Nephron progenitor cell (in vitro differentiated cells): ENCODE measurements at regions not wholly inside any gene's neighbourhood (a gene's known extent, or its start where the extent isn't known, plus 50 kb on each side); places are given as distances from the start of the nearest gene placed in this dataset.

Source experiments
- DNase-seq: peaks from one replicate; pipeline ENCODE4 v3.0.0; 2021
- H3K27ac Mint-ChIP-seq: 2 replicates; pipeline ENCODE4 v1.8.0; 2021; ENCODE audit warnings: mild to moderate bottlenecking, moderate library complexity, mixed read lengths
- H3K27me3 Mint-ChIP-seq: 2 replicates; pipeline ENCODE4 v1.8.0; 2021; ENCODE audit warnings: mild to moderate bottlenecking, low read depth, mixed read lengths; ENCODE audit not compliant: poor library complexity
- H3K36me3 Mint-ChIP-seq: 2 replicates; pipeline ENCODE4 v1.8.0; 2021; ENCODE audit warnings: low read depth, mixed read lengths
- H3K4me1 Mint-ChIP-seq: 2 replicates; pipeline ENCODE4 v1.8.0; 2021; ENCODE audit warnings: mixed read lengths
- H3K4me3 Mint-ChIP-seq: 2 replicates; pipeline ENCODE4 v1.8.0; 2021; ENCODE audit warnings: mild to moderate bottlenecking, moderate library complexity, mixed read lengths
- H3K9me3 Mint-ChIP-seq: 2 replicates; pipeline ENCODE4 v1.8.0; 2021; ENCODE audit warnings: mild to moderate bottlenecking, moderate library complexity, mixed read lengths
- CTCF ChIP-seq: fragments of 200-600 bp; sonication (generic); IDR thresholded peaks from 2 replicates; pipeline ENCODE4 v1.5.0; 2021; ENCODE audit warnings: antibody characterized with exemption

- H3K27me3 Mint-ChIP-seq, result no peaks in the 10 kb centered on the region
- peaks cover 29% of the 10 kb centered on the region for H3K9me3 Mint-ChIP-seq
- no peaks in the 10 kb centered on the region for H3K36me3 Mint-ChIP-seq
- no peak overlapping the region for H3K27ac Mint-ChIP-seq
- no peak for TF ChIP-seq CTCF
- no peak for DNase-seq
- no peaks in the 10 kb centered on the region for H3K4me1 Mint-ChIP-seq
- H3K4me3 Mint-ChIP-seq, result no peak overlapping the region
These were observed 232.5 kb upstream of the CTAGE1 start for GRCh38 chr18:22650247-22650646.

DNA sequence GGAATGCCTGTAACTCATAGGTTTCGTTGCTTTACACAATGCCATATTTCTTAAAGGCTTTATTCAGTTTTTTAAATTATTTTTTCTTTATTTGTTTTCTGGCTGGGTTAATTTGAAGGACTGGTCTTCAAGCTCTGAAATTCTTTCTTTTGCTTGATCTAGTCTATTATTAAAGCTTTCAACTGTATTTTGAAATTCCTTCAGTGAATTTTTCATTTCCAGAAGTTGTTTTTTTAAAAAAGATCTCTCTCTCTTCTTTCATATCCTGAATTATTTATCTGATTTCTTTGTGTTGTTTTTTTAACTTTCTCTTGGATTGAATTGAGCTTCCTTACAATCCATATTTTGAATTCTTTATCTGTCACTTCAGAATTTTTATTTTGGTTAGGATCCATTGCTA lies 239.9 kb upstream of the CTAGE1 start:
- no peak for TF ChIP-seq CTCF
- Mint-ChIP-seq H3K27me3 (peaks cover 3% of the 10 kb centered on the region), H3K4me1 (no peaks in the 10 kb centered on the region), H3K4me3 (no peak overlapping the region), H3K27ac (no peak overlapping the region), H3K36me3 (peaks cover 6% of the 10 kb centered on the region), H3K9me3 (peaks cover 64% of the 10 kb centered on the region)
- DNase-seq, result no peak

DNA sequence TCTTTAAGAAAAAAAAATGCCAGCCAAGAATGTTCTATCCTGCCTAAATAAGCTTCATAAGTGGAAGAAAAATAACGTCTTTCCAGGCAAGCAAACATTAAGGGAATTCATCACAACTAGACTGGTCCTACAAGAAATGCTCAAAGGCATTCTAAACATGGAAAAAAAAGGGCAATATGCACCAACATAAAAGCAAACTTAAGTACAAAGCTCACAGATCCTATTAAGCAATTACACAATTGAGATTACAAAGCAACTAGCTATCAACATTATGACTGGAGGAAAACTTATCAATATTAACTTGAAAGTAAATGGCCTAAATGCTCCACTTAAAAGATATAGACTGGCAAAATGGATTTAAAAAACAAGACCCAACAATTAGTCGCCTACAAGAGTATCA lies 240.6 kb upstream of the CTAGE1 start:
- H3K27ac Mint-ChIP-seq, result no peak overlapping the region
- peaks cover 64% of the 10 kb centered on the region for H3K9me3 Mint-ChIP-seq
- peaks cover 3% of the 10 kb centered on the region for H3K27me3 Mint-ChIP-seq
- H3K4me1 Mint-ChIP-seq, result no peaks in the 10 kb centered on the region
- TF ChIP-seq CTCF, result no peak
- no peak overlapping the region for H3K4me3 Mint-ChIP-seq
- DNase-seq, result no peak
- peaks cover 6% of the 10 kb centered on the region for H3K36me3 Mint-ChIP-seq

DNA sequence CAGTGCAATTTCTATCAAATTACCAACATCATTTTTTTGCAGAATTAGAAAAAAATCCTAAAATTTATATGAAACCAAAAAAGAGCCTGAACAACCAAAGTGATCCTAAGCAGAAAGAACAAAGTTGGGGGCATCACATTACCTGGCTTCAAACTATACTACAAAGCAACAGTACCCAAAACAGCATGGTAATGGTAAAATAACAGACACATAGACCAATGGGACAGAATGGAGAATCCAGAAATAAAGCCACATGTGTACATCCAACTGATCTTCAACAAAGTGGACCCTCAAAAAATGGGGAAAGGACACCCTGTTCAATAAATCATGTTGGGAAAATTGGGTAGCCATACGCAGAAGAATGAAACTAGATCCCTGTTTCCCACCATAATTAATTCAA lies 245.7 kb upstream of the CTAGE1 start:
- H3K36me3 Mint-ChIP-seq, result peaks cover 4% of the 10 kb centered on the region
- H3K27me3 Mint-ChIP-seq, result peaks cover 9% of the 10 kb centered on the region
- no peaks in the 10 kb centered on the region for H3K4me1 Mint-ChIP-seq
- no peak overlapping the region for H3K27ac Mint-ChIP-seq
- DNase-seq, result no peak
- no peak for TF ChIP-seq CTCF
- H3K9me3 Mint-ChIP-seq, result peaks cover 52% of the 10 kb centered on the region
- no peak overlapping the region for H3K4me3 Mint-ChIP-seq

DNA sequence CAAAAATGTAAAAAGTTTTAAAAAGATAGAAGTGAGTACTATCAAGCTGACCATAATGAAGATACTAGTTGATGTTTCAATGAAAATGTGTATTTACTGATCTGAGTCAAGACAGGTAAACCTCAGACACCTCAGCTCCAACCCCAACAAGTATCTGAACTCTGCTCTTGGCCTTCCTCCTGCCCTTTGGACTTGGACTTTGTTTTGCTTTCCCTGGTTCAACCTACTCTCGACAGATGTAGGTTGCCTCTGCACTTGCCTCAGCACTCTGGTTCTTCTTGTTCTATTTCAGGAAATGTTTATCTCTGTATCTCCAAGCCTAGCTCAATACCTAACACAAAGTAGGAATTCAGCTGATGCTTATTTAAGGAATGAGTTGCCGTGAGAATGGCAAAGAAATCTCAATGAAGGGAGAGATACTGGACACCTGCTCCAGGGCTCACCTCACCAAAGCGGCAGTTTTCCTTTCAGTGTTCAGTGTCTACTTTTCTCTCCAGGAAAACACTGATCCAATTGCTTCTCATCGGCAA lies 248.8 kb upstream of the CTAGE1 start:
- Mint-ChIP-seq H3K27me3 (peaks cover 8% of the 10 kb centered on the region), H3K9me3 (peaks cover 35% of the 10 kb centered on the region), H3K4me3 (no peak overlapping the region), H3K36me3 (peaks cover 4% of the 10 kb centered on the region), H3K4me1 (no peaks in the 10 kb centered on the region), H3K27ac (no peak overlapping the region)
- TF ChIP-seq CTCF, result no peak
- no peak for DNase-seq

GRCh38 chr18:22667156-22667555 lies 249.4 kb upstream of the CTAGE1 start:
- Mint-ChIP-seq H3K27me3 (peaks cover 8% of the 10 kb centered on the region), H3K4me1 (no peaks in the 10 kb centered on the region), H3K9me3 (peaks cover 35% of the 10 kb centered on the region), H3K36me3 (peaks cover 4% of the 10 kb centered on the region), H3K4me3 (no peak overlapping the region), H3K27ac (no peak overlapping the region)
- TF ChIP-seq CTCF, result no peak
- DNase-seq, result no peak
